Activated naive CD8-positive, alpha-beta T cell (primary cell): ENCODE measurements at regions not wholly inside any gene's neighbourhood (a gene's known extent, or its start where the extent isn't known, plus 50 kb on each side); places are given as distances from the start of the nearest gene placed in this dataset.
"Not testable (repeated sequence)": the region's sequence is repeated elsewhere in the genome, so short reads cannot be mapped to it uniquely, and the experiment has no call there.

Experiments
- H3K27ac Mint-ChIP-seq: one replicate; pipeline ENCODE4 v1.8.0; 2021; ENCODE audit warnings: mixed read lengths
- H3K27me3 Mint-ChIP-seq: one replicate; pipeline ENCODE4 v1.8.0; 2021; ENCODE audit warnings: mixed read lengths
- H3K36me3 Mint-ChIP-seq: one replicate; pipeline ENCODE4 v1.8.0; 2021; ENCODE audit warnings: mixed read lengths
- H3K4me1 Mint-ChIP-seq: one replicate; pipeline ENCODE4 v1.8.0; 2021; ENCODE audit warnings: low read depth, mixed read lengths
- H3K4me3 Mint-ChIP-seq: one replicate; pipeline ENCODE4 v1.8.0; 2021; ENCODE audit warnings: mild to moderate bottlenecking, mixed read lengths
- H3K9me3 Mint-ChIP-seq: one replicate; pipeline ENCODE4 v1.8.0; 2021; ENCODE audit warnings: low read depth, mixed read lengths

DNA sequence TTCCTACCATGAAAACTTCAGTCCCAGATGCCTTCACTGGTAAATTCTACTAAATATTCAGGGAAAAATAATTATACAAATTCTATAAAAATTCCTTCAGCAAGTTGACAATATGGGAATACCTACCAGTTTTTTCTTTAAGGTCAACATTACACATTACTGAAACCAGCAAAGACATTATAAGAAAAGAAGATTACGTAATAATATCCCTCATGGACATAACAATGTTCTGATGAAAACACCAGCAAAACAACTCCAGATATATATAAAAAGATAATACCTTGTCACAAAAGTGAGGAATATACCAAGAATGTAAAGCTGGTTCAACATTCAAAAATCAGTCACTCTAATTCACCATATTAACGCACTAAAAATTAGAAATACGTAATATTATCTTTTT is 507.9 kb downstream of the DMRTA1 start:
- Mint-ChIP-seq H3K4me1 (no peaks in the 10 kb centered on the region), H3K27me3 (no peaks in the 10 kb centered on the region), H3K36me3 (no peaks in the 10 kb centered on the region), H3K4me3 (no peak overlapping the region), H3K27ac (no peak overlapping the region), H3K9me3 (peaks cover 10% of the 10 kb centered on the region)

GRCh38 chr9:22954964-22955363 is 508.3 kb downstream of the DMRTA1 start:
- H3K9me3 Mint-ChIP-seq = peaks cover 10% of the 10 kb centered on the region
- no peak overlapping the region for H3K27ac Mint-ChIP-seq
- no peaks in the 10 kb centered on the region for H3K27me3 Mint-ChIP-seq
- no peaks in the 10 kb centered on the region for H3K4me1 Mint-ChIP-seq
- no peaks in the 10 kb centered on the region for H3K36me3 Mint-ChIP-seq
- no peak overlapping the region for H3K4me3 Mint-ChIP-seq

DNA sequence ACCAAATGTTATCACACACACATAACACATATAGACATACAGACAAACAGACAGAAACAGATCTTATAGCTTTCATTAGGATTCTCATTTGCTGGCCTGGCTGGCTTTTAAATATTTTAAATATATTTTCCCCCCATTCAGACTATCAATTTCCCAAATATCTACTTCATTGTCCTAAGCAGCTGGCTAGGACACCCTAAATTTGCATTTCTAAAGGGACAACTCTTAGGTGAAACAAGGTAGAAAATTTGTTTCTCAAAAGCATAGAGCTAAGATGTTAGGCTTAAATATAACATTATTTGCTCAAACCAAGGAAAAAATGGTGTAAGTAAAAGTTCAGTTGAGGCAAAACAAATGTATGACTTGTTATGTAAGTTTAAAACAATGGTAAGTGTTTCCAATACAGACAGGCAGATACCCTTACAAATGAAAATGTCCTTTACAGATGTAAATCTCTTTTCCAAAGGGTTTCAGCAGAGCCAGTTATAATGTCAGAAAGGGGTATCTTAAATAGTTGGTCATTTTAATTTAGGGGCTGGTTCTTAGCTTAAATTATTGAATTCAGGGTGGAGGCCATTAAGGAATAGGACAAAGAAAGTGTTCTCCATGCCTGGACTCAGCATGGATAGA is 522.8 kb downstream of the DMRTA1 start:
- H3K9me3 Mint-ChIP-seq = no peaks in the 10 kb centered on the region

GRCh38 chr9:22970434-22970975 is 523.9 kb downstream of the DMRTA1 start:
- Mint-ChIP-seq H3K36me3 (no peaks in the 10 kb centered on the region), H3K4me3 (no peak overlapping the region)

More for the DNA sequence above, 522.8 kb downstream of the DMRTA1 start:
- H3K36me3 Mint-ChIP-seq = no peaks in the 10 kb centered on the region
- no peaks in the 10 kb centered on the region for H3K27me3 Mint-ChIP-seq
- H3K27ac Mint-ChIP-seq = no peak overlapping the region
- no peak overlapping the region for H3K4me3 Mint-ChIP-seq
- H3K4me1 Mint-ChIP-seq = no peaks in the 10 kb centered on the region

DNA sequence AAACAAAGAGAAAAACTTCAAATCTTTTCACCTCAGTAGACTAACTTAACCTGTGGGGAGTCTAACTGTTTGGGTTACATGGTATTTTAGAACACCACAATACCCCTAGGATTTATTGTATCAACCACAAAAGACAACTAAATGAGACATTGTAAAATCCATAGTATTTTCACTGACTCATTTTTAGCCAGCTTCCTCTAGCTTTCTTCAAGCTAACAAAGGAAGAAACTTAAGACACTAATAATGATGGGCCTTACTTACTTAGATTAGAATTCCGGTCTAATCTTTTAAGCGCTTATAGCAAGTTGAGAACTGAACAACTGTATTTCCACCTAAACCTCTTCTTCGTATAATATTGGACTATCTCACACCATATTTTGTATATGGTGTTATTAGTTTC is 529.3 kb downstream of the DMRTA1 start:
- H3K4me1 Mint-ChIP-seq = no peaks in the 10 kb centered on the region
- H3K4me3 Mint-ChIP-seq = no peak overlapping the region
- H3K27ac Mint-ChIP-seq = no peak overlapping the region
- H3K27me3 Mint-ChIP-seq = no peaks in the 10 kb centered on the region
- H3K36me3 Mint-ChIP-seq = no peaks in the 10 kb centered on the region
- peaks cover 4% of the 10 kb centered on the region for H3K9me3 Mint-ChIP-seq

More at GRCh38 chr9:22970434-22970975, 523.9 kb downstream of the DMRTA1 start:
- Mint-ChIP-seq H3K27ac (no peak overlapping the region), H3K4me1 (no peaks in the 10 kb centered on the region), H3K9me3 (no peaks in the 10 kb centered on the region), H3K27me3 (no peaks in the 10 kb centered on the region)

DNA sequence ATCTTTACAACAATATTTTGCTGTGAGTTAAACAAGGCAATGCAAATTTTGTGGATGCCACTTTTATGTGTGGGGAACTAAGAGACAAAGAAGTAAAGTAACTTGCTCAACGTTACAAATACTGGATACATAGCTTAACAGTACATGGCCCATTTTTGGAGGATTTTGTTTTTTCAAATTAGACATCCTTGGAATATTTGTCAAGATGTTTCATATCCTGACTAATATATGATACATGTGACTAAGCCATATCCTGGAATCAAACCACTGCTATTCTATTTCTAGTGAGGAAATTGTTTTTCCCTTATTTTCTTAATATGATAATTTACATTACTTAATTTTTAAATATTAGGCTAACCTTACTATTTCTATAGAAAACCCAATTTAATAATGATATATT is 529.8 kb downstream of the DMRTA1 start:
- Mint-ChIP-seq H3K27ac (no peak overlapping the region), H3K36me3 (no peaks in the 10 kb centered on the region), H3K27me3 (no peaks in the 10 kb centered on the region)

GRCh38 chr9:22980429-22980828 is 533.8 kb downstream of the DMRTA1 start:
- peaks cover 11% of the 10 kb centered on the region for H3K9me3 Mint-ChIP-seq
- H3K36me3 Mint-ChIP-seq, H3K4me3 Mint-ChIP-seq, H3K27ac Mint-ChIP-seq, H3K4me1 Mint-ChIP-seq, H3K27me3 Mint-ChIP-seq: not testable (repeated sequence)

More for the DNA sequence above, 529.8 kb downstream of the DMRTA1 start:
- H3K4me1 Mint-ChIP-seq = no peaks in the 10 kb centered on the region
- peaks cover 4% of the 10 kb centered on the region for H3K9me3 Mint-ChIP-seq
- H3K4me3 Mint-ChIP-seq = no peak overlapping the region

- H3K27ac Mint-ChIP-seq = no peak overlapping the region
- H3K4me3 Mint-ChIP-seq = no peak overlapping the region
- no peaks in the 10 kb centered on the region for H3K36me3 Mint-ChIP-seq
- peaks cover 13% of the 10 kb centered on the region for H3K9me3 Mint-ChIP-seq
- H3K4me1 Mint-ChIP-seq = no peaks in the 10 kb centered on the region
- no peaks in the 10 kb centered on the region for H3K27me3 Mint-ChIP-seq
These were observed 539.9 kb downstream of the DMRTA1 start for GRCh38 chr9:22986556-22986955.

DNA sequence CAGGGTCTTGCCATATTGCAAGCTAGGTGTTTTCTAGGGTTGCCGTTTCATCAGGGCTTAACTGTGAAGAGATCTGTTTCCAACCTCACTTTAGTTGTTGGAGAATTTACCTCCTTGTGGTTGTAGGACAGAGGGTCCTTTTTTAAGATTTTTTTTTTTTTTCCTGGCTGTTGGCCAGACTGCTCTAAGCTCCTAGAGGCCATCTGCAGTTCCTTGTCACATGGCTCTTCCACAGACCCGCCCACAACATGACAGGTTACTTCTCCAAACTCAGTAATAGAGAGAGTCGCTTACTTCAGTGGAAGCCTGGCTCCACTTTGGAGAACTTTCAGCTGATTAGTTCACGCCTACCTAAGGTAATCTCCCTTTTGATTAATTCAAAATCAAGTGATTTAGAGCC is 543.7 kb downstream of the DMRTA1 start:
- H3K4me1 Mint-ChIP-seq = no peaks in the 10 kb centered on the region
- peaks cover 7% of the 10 kb centered on the region for H3K9me3 Mint-ChIP-seq
- no peaks in the 10 kb centered on the region for H3K36me3 Mint-ChIP-seq
- H3K27ac Mint-ChIP-seq = no peak overlapping the region
- no peaks in the 10 kb centered on the region for H3K27me3 Mint-ChIP-seq
- no peak overlapping the region for H3K4me3 Mint-ChIP-seq

- Mint-ChIP-seq H3K4me3 (no peak overlapping the region), H3K9me3 (no peaks in the 10 kb centered on the region), H3K36me3 (no peaks in the 10 kb centered on the region)
These were observed 546.2 kb downstream of the DMRTA1 start for GRCh38 chr9:22992780-22993179.

GRCh38 chr9:22997923-22998322 is 551.3 kb downstream of the DMRTA1 start:
- Mint-ChIP-seq H3K9me3 (peaks cover 8% of the 10 kb centered on the region), H3K4me1 (no peaks in the 10 kb centered on the region), H3K27me3 (no peaks in the 10 kb centered on the region), H3K36me3 (no peaks in the 10 kb centered on the region), H3K27ac (no peak overlapping the region), H3K4me3 (no peak overlapping the region)

More at GRCh38 chr9:22992780-22993179, 546.2 kb downstream of the DMRTA1 start:
- Mint-ChIP-seq H3K27me3 (no peaks in the 10 kb centered on the region), H3K4me1 (no peaks in the 10 kb centered on the region), H3K27ac (no peak overlapping the region)

- no peaks in the 10 kb centered on the region for H3K27me3 Mint-ChIP-seq
These were observed 558.5 kb downstream of the DMRTA1 start for GRCh38 chr9:23005156-23005555.

DNA sequence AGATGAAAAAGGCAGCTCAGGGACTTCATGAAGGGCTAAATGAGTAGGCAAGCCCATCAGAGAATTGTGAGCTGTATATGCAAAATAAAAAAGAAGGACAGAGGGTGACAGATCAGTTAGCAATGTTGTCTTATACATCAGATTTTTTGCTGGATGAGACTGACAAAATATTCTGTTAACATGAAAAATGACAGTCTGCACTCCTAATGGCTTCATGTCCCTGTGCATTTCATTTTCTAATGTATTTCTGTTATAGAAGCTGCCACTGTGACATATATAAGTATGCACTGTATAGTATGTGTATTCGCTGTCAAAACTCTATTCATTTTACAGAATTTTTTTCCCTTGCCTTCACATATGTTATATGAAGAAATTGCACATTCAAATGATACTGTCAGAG is 559.5 kb downstream of the DMRTA1 start:
- Mint-ChIP-seq H3K9me3 (peaks cover 3% of the 10 kb centered on the region), H3K36me3 (no peaks in the 10 kb centered on the region), H3K27me3 (no peaks in the 10 kb centered on the region), H3K4me3 (no peak overlapping the region), H3K4me1 (no peaks in the 10 kb centered on the region), H3K27ac (no peak overlapping the region)

More at GRCh38 chr9:23005156-23005555, 558.5 kb downstream of the DMRTA1 start:
- Mint-ChIP-seq H3K9me3 (peaks cover 8% of the 10 kb centered on the region), H3K4me3 (no peak overlapping the region), H3K27ac (no peak overlapping the region), H3K36me3 (no peaks in the 10 kb centered on the region), H3K4me1 (no peaks in the 10 kb centered on the region)

GRCh38 chr9:23011669-23012068 is 565.0 kb downstream of the DMRTA1 start:
- H3K36me3 Mint-ChIP-seq = no peaks in the 10 kb centered on the region
- no peaks in the 10 kb centered on the region for H3K27me3 Mint-ChIP-seq
- H3K4me3 Mint-ChIP-seq = no peak overlapping the region
- H3K9me3 Mint-ChIP-seq = no peaks in the 10 kb centered on the region
- H3K4me1 Mint-ChIP-seq = no peaks in the 10 kb centered on the region
- H3K27ac Mint-ChIP-seq = no peak overlapping the region

- Mint-ChIP-seq H3K27me3 (no peaks in the 10 kb centered on the region), H3K36me3 (no peaks in the 10 kb centered on the region), H3K4me3 (no peak overlapping the region), H3K27ac (no peak overlapping the region), H3K9me3 (peaks cover 5% of the 10 kb centered on the region), H3K4me1 (no peaks in the 10 kb centered on the region)
These were observed 568.9 kb downstream of the DMRTA1 start for GRCh38 chr9:23015557-23015956.

- H3K36me3 Mint-ChIP-seq = peaks cover 3% of the 10 kb centered on the region
- H3K27me3 Mint-ChIP-seq = no peaks in the 10 kb centered on the region
- no peaks in the 10 kb centered on the region for H3K4me1 Mint-ChIP-seq
- H3K27ac Mint-ChIP-seq = no peak overlapping the region
- H3K4me3 Mint-ChIP-seq = no peak overlapping the region
- H3K9me3 Mint-ChIP-seq = peaks cover 18% of the 10 kb centered on the region
These were observed 589.8 kb downstream of the DMRTA1 start for GRCh38 chr9:23036416-23036815.
